HUDEP-2 (cell line): ENCODE measurements at regions not wholly inside any gene's neighbourhood (a gene's known extent, or its start where the extent isn't known, plus 50 kb on each side); places are given as distances from the start of the nearest gene placed in this dataset.

Experiments used
- DNase-seq, 76 experiments: peaks; one replicate each; lab custom pipeline; 2025; ENCODE audit not compliant: unreplicated experiment in 76 of 76; lab: John Stamatoyannopoulos, UW

DNA sequence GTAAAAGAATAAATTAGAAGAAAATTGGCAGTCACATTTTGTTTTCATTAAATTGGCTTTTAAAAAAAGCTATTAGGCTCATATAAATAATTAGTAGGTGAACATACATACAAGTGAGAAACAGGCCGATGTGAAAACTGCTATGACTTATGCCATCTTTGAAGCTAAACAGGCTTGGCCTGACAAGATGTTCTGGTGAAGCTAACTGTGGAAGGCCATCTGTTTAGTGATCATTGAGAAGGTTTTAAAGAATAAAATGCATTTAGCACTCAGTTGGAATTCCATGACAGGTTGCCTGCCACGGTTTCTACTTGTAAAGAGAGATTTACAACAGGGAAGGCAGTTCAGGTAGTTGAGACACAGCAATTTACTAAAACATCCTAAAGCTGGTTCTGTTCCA lies 264.0 kb upstream of the AGTR1 start:
- DNase-seq: no peak

DNA sequence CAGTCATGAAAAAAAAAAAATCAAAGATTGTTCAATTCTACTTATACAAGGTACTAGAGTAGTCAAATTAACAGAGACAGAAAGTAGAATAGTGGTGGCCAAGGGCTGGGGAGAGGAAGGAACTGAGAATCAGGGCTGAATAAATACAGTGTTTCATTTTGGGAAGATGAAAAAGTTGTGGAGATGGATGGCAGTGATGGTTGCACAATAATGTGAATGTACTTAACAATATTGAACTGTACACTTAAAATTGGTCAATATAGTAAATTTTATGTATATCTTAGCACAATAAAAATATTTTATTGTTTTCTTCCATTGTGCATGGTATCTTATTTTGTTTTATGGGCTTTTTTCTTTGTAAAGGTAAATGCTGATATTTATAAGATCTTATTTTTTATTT lies 262.2 kb upstream of the AGTR1 start:
- no peak for DNase-seq

DNA sequence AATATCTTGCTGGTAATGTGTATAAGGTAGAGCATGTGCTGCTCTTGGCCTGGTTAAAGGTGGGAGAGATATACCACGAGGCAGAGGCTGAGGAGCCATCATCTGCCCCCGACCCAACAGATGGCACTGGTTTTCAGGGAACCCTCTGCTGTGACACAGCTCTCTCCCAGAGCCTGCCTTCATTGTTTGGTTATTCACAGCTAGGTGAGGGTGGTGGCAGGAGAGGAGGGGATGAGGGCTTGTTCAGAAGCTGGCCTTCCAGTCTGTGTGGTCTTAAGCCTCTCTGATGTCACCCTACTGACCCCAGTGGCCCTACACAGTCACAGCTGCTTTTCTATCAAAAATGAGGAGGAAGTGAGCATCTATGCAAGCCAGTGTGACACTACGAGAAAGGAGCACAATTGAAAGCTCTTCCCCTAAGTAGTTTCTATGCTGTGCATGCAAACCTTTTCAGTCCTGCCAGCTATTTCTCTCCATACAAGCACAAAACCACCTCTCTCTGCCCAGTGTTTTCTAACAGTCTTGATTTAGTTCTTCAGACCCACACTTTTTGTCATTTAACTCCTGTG lies 258.4 kb upstream of the AGTR1 start:
- no peak for DNase-seq

DNA sequence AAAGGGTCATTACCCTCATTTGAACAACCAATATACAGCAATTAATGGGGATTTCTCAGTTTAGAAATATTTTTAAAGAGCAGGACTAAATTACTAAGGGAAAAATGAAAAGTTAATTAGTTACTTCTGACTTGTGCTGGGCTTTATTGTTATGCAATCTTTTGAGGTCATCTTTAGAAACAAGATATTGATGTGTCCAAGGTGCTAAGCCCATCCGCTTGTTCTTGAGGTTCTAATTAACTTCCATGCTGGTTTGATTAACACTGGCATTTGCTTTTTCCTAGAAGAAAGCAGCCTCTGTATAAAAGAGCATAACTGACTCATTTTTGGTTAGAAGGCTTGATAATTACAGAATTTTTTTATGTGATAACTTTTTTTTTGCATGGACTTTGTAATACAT lies 256.5 kb upstream of the AGTR1 start:
- no peak for DNase-seq

DNA sequence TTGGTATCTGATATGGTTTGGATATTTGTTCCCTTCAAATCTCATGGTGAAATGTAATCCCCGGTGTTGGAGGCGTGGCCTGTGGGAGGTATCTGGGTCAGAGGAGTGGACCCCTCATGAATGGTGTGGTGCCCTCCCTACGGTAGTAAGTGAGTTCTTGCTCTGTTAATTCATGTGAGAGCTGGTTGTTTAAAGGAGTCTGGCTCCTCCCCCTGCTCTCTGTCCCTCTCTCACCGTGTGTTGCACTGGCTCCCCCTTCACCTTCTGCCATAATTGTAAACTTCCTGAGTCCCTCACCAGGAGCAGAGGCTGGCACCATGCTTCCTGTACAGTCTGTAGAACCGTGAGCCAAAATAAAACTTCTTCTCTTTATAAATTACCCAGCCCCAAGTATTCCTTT lies 246.9 kb upstream of the AGTR1 start:
- DNase-seq: no peak

DNA sequence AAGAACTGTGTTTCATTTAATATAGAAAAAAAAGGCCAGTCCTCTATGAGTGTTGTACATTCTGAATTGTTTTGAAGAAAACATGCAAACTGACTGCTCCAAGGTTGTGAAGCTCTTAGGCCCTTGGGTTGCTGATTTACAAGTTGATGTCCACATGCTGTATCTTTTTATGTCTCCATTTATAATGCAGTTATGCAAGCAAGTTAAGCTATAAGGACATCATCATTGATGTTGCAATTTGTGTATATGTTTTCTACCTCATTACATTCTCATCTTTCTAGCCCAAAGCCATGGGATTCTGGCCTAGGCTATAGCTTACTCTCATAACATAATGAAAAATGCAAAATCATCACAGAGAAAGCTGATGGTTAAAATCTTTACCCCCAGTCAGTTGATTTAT lies 245.7 kb upstream of the AGTR1 start:
- no peak for DNase-seq

DNA sequence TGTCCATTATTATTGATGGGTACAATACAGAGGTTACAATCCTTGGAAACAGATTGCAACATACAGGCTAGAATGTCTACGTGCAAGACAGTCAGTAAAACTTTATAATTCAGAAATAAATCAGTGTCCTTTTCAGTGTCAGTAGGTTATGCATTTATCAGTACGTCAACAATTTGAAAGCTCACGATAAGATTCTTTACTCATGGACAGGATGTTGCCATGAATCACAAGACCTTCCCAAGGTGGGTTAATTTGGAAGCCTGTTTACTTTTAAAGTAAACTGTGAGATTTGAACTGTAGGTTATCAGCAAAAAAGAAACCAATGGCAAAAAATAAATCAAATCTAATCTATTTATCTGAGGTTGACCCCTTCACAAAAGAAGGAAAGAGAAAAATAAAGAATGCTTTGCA lies 243.9 kb upstream of the AGTR1 start:
- no peak for DNase-seq

DNA sequence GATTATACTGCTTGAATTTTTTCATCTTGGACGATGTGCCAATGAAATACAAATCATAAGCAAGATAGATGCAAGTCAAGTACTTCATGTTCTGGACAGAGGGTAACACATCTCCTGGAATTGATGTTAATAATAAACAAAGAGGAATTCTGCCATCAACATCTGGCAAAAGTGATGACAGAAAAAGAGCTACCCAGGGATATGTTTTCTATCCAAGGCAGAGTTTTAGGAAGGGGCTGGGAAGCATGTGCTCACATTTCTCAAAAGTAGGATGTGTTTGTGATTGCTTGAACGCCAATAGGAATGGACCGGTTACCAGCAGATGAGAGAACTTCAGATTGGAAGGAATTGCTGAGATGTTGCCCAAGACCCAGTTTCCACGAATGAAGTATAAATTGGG lies 242.6 kb upstream of the AGTR1 start:
- no peak for DNase-seq

DNA sequence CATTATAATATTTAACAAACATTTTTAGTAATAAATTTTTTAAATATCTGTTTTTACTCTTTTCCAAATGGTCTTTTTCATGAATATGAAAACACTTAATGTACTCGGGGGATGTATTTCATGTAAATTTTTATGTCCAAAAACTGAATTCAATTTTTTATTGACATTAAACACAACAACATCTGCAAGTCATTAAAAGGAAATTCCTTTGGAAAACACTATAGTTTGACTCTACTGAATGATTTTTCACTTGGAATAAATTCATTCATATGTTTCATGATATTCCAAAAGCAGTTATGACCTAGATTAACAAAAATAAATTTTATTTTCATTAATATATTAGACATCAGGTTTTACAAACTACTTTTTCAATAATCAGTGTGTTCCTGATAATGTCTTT lies 239.8 kb upstream of the AGTR1 start:
- DNase-seq: no peak

DNA sequence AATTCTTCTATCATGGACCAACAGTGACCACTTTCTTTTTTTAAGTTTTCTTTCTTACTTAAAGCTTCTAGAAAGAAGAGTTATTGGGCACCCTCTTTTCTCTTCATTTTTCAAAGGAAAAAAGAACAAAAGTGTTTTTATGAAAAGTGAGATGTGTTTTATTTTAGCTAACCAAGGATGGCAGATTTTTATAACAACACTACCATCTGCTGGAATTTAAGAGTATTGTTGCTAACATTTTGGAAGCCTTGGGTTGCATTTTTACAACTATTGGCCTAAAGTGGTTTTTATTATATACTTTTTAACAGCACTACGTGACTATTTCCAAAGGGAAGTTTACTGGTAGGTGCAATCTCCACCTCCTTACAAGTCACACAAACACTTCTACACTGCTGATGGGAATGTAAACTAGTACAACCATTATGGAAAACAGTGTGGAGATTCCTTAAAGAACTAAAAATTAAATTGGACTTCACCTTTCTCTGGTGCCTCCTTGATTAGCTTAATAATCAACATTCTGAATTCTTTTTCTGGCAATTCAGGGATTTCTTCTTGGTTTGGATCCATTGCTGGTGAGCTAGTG lies 237.7 kb upstream of the AGTR1 start:
- no peak for DNase-seq

DNA sequence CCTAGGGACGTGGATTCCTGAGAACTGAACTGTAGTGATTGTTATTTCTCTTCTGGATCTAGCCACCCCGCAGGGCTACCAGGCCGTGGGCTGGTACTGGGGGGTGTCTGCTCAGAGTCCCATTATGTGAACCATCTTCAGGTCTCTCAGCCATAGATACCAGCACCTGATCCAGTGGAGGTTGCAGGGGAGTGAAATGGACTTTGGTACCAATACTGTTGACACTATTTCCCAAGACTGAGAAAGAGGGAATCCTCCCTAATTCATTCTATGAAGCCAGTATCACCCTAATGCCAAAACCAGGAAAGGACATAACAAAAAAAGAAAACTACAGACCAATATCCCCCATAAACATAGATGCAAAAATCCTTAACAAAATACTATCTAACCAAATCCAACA lies 237.0 kb upstream of the AGTR1 start:
- no peak for DNase-seq

DNA sequence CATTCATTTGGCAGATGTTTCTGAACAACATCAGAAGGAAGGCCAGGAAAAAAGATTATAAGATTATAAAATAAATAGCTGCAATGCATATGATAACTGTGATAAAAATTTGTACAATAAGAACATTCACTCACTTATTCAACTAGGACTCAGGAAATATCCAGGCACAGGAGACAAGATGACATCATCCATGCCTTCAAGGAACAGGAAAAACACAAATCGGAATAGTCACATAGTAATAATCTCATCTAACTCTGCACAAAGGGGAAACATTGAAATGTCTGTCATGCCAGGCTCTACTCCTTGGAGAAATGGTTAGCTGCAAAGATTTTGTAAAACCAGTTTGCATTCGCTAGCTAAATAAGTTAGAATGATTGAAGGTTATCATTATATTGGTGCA lies 233.5 kb upstream of the AGTR1 start:
- DNase-seq: no peak

DNA sequence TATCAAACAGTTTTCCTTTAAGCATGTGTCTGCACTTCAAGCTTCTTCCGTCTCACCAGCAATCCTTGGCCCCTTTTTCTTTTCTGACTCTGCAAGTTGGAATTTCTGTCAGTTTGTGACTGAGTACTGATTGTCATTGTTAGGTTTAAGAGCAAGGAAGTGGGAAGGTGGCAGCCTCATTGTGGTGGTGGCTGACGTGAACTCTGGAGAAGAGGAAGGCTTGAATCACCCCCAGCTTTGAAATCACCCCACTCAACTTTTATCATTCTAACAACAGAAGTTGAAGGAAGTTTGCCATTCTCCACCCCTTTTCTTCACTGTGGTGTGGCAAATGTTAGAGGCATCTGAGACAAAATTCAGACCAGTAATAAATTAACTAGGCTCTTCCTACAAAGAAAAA lies 231.6 kb upstream of the AGTR1 start:
- DNase-seq: no peak

DNA sequence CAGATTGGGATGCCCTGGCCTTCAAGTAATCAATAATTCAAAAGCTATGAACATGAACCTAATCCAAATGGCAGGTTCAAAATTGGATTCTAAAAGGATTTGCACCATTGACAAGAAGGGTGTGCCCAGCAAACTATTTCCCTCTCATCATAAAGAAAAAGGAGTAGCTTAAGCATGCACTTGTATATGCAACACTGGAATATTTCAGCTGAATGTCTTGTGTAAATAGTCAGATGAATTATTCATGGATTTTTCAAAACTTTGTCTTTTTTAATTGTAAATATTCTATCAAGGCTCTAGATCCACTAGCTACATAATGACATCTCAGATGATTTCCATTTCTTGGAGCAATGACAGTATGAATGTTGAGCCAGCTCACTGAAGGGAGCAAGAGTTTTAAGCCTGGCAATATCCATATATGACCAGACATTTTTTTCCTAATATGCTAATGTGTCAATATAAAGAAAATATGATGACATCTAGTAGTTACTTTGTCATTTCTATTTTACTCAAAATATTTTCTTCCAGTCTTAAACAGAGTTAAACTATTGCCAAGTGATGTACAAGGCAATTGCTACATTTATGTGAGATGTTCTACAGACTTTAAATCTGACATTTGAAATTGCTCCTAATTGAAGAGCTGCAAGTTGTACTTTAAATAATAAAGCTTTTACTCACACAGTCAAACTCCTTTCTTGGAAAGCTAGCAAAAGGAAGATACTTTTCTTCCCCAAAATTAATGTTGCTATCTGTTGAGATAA lies 230.5 kb upstream of the AGTR1 start:
- DNase-seq: no peak

DNA sequence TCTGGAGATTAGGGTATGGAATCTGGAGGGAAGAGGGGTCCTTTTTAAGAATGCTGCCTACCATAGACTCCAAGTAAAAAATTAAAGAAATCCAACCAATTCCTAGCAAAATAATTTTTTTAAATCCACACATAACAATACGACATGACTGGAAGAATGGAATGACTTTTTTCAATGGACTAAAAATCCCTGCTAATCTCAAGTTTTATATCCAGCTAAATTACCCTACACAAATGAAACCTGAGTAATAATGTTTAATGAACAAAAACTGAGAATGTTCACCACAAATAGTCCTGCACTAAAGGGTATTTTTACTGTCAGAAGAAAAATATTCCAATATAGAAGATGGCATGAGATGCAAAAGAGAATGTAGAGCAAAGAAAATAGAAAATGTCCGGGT lies 220.3 kb upstream of the AGTR1 start:
- no peak for DNase-seq

DNA sequence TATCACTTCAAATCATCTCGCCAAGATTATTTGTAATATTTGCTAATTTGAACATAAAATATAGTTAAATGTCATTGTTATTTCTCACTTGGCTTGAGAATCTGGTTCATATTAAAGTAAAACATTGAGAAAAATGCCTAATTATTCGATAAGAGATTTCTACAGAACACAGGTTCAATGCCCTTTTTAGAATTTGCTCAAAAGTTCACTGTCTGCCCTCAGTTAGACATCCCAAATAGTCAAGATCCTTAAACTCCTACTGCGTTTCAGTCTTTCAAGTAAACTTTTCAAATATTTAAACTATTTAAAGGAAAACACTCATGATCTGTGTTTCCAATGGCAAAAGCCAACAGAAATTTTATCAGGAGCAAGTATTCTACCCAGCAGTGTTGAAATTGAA lies 204.1 kb upstream of the AGTR1 start:
- no peak for DNase-seq

DNA sequence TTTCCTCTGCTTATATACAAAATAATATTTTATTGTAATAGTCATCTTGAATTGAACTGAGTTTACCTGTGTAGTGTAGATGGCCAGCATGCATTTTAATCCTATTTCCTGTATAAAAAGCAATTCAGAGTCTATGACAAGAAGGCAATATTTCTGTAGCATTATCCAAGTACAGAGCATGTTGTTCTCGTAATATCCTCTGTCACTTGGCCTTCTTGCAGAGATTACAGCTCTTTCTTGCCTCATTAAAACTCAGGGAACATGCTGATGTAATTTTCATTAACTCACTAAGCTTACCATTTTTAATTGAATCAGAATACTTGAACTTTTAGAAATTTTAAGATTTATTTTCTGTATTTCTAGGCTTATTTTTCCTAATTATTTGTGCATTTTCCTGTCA lies 203.3 kb upstream of the AGTR1 start:
- DNase-seq: no peak

DNA sequence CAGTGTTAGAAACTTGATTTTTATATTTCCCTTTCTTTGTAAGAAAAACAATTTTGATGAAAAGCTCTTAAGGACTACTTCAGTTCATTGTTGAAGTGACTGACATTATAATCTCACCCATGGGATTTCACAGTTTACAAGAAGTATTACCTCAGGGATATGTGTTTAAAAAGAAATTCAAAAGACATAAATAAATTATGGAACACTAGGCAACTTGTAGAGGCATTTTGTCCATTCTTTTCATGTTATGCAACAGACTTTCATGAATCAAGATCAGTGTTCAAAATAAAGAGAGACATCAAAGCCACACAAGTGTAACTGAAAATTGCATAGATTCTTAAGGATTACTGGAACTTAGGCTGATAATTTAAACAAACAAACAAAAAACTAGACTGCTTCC lies 196.8 kb upstream of the AGTR1 start:
- DNase-seq: no peak

DNA sequence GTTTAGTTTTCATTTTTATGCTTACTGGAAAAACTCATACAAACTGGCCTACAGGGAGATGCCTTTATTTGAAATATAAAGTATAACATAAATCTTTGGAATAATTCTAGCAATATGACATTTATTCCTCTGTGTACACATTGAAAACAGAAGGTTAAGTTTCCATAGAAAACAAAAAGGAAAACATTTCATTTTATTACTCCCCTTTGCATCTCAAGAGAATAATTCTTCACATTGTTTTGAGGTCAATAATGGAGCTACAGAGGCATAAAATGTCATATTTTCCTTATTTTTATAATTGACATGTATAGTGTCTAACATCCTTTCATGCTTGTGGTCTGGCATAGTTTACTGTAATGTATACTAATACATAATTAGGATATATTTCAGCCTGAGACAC lies 187.6 kb upstream of the AGTR1 start:
- no peak for DNase-seq

DNA sequence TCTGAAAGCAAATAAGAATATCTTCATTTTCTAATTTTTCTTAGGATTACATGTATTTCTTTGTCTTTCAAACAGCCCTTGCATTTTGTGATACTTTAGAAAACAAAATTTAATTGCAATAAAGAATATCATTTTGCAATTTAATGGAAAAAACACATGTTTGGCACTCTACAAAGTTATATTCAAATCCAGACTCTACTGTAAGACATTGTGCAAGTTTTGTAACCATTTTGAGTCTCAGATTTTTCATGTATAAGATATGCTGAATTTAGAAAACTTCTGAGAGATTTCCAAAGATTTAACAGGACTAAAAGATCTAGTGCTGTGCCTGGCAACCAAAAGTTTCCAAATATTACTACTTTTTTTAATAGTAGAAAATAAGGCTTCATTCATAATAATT lies 187.1 kb upstream of the AGTR1 start:
- no peak for DNase-seq

DNA sequence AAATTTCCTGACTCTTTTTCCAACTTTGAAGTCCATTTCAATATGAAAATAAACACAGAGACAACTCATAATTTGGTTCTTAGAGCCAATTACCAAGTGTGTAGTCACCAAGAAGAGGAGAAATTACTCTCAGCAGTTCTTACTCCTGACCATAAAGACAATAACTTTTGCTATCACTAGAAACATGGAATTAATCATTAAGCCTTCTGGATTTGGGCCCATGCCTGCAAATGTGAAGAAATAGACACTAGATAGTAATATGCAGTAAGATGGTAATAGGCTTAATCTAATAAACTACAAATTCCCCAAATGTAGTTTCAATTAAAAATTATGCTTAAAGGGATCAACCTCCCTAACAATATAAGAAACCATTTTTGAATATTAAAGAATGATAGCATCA lies 185.1 kb upstream of the AGTR1 start:
- DNase-seq: no peak

DNA sequence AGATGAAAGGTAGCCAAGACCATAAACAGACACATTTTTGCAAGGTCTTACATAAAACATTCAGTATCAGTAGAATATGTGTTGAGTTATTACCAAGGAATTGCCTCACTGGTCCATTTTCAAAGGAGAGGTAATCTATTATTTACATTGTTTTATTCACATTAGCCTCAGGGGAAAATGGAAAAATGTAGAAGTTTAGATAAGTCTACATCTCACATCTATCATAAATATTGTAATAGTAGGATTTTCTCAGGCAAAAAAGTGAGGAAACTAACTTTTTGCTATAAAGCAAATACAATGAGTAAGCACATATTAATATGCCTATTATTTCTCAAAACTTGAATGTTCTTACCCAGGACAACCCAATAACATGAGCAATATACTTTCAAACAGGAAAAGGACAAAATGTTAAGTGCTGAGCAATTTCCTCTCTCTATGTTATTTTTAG lies 184.6 kb upstream of the AGTR1 start:
- no peak for DNase-seq
